A172 (cell line): ENCODE measurements at regions not wholly inside any gene's neighbourhood (a gene's known extent, or its start where the extent isn't known, plus 50 kb on each side); places are given as distances from the start of the nearest gene placed in this dataset.
"Not testable (repeated sequence)": the region's sequence is repeated elsewhere in the genome, so short reads cannot be mapped to it uniquely, and the experiment has no call there.

ENCODE experiments used
- DNase-seq: peaks from one replicate; pipeline ENCODE4 v3.0.0-alpha.2; 2015; ENCODE audit warnings: low spot score

GRCh38 chr11:50246699-50247098 is 214.0 kb downstream of the OR4C45 start:
- no peak for DNase-seq

GRCh38 chr11:50247309-50247874 is 214.7 kb downstream of the OR4C45 start:
- no peak for DNase-seq

GRCh38 chr11:50267851-50268250 is 235.2 kb downstream of the OR4C45 start:
- DNase-seq: no peak

GRCh38 chr11:50275133-50275532 is 242.5 kb downstream of the OR4C45 start:
- DNase-seq: no peak

- DNase-seq: no peak
Measured at GRCh38 chr11:50278756-50279155, 246.1 kb downstream of the OR4C45 start.

- DNase-seq: no peak
Measured at GRCh38 chr11:50298182-50298988, 265.7 kb downstream of the OR4C45 start.

GRCh38 chr11:50330723-50331122 is 298.0 kb downstream of the OR4C45 start:
- not testable (repeated sequence) for DNase-seq

GRCh38 chr11:50333861-50334260 is 301.2 kb downstream of the OR4C45 start:
- DNase-seq: no peak

GRCh38 chr11:50337432-50337831 is 304.8 kb downstream of the OR4C45 start:
- not testable (repeated sequence) for DNase-seq

GRCh38 chr11:50348018-50348417 is 315.3 kb downstream of the OR4C45 start:
- not testable (repeated sequence) for DNase-seq

GRCh38 chr11:50379484-50379883 is 346.8 kb downstream of the OR4C45 start:
- DNase-seq: no peak

- no peak for DNase-seq
Measured at GRCh38 chr11:50394017-50394416, 361.3 kb downstream of the OR4C45 start.

GRCh38 chr11:50412832-50413231 is 380.2 kb downstream of the OR4C45 start:
- DNase-seq: no peak

GRCh38 chr11:50423208-50423607 is 390.5 kb downstream of the OR4C45 start:
- no peak for DNase-seq
